ENCODE measurements at regions not wholly inside any gene's neighbourhood (a gene's known extent, or its start where the extent isn't known, plus 50 kb on each side); places are given as distances from the start of the nearest gene placed in this dataset.

- TF ChIP-seq FOXP4 (CRISPR knock-in tag; IDR thresholded peaks at IDR 0.05) = no peak
- no peak for TF ChIP-seq TP53 (CRISPR knock-in tag; IDR thresholded peaks at IDR 0.05)
- TF ChIP-seq ZNF423 (CRISPR knock-in tag; IDR thresholded peaks at IDR 0.05) = no peak
- TF ChIP-seq MLX (CRISPR knock-in tag; IDR thresholded peaks at IDR 0.05) = no peak
- no peak for TF ChIP-seq AR (CRISPR knock-in tag; IDR thresholded peaks at IDR 0.05)
- no peak for TF ChIP-seq CREB1 (CRISPR knock-in tag; IDR thresholded peaks at IDR 0.05)
- TF ChIP-seq ATF2 (CRISPR knock-in tag; IDR thresholded peaks at IDR 0.05; ENCODE audit: borderline replicate concordance, low read depth) = no peak
- TF ChIP-seq ZNF281 (CRISPR knock-in tag; IDR thresholded peaks at IDR 0.05) = no peak
- TF ChIP-seq NFATC4 (CRISPR knock-in tag; IDR thresholded peaks at IDR 0.05) = no peak
Observed at GRCh38 chr3:151962912-151963311, 89.5 kb downstream of the SUCNR1 start (continued).

- peaks cover 8% of the 10 kb centered on the region for H3K4me1 Mint-ChIP-seq
- H3K36me3 Mint-ChIP-seq = no peaks in the 10 kb centered on the region
- DNase-seq (ENCODE audit: low spot score) (no peak), ATAC-seq (no peak)
- H3K4me3 Mint-ChIP-seq = no peak overlapping the region
- TF ChIP-seq ZNF423 (CRISPR knock-in tag; IDR thresholded peaks at IDR 0.05) (no peak), JAZF1 (CRISPR knock-in tag; IDR thresholded peaks at IDR 0.05) (no peak), ZNF671 (CRISPR knock-in tag; IDR thresholded peaks at IDR 0.05) (no peak), ELF4 (CRISPR knock-in tag; IDR thresholded peaks at IDR 0.05; ENCODE audit: low read depth) (no peak), JUN (CRISPR knock-in tag; IDR thresholded peaks at IDR 0.05) (no peak), IRF2 (CRISPR knock-in tag; IDR thresholded peaks at IDR 0.05; ENCODE audit: borderline replicate concordance, low read depth) (no peak), CTCF (IDR thresholded peaks at IDR 0.05) (no peak), ZNF317 (CRISPR knock-in tag; IDR thresholded peaks at IDR 0.05; ENCODE audit: borderline replicate concordance, low read depth) (no peak), IRF1 (CRISPR knock-in tag; IDR thresholded peaks at IDR 0.05) (no peak), TP53 (CRISPR knock-in tag; IDR thresholded peaks at IDR 0.05) (no peak), TEAD1 (CRISPR knock-in tag; IDR thresholded peaks at IDR 0.05) (no peak), USF1 (CRISPR knock-in tag; IDR thresholded peaks at IDR 0.05) (no peak)
- H3K27me3 Mint-ChIP-seq (ENCODE audit: low read depth) = no peaks in the 10 kb centered on the region
- ChIA-PET POLR2A (no interaction called here), CTCF (no interaction called here)
- H3K27ac Mint-ChIP-seq = no peak overlapping the region
- H3K9me3 Mint-ChIP-seq = peaks cover 17% of the 10 kb centered on the region
Observed at GRCh38 chr3:151964743-151965142, 91.3 kb downstream of the SUCNR1 start.
